ENCODE measurements at regions not wholly inside any gene's neighbourhood (a gene's known extent, or its start where the extent isn't known, plus 50 kb on each side); places are given as distances from the start of the nearest gene placed in this dataset.

GRCh38 chr12:115404761-115405470 lies 720.9 kb upstream of the TBX3 start:
- no peak for TF ChIP-seq POLR2A (IDR thresholded peaks at IDR 0.05)
- no peak for TF ChIP-seq CTCF (IDR thresholded peaks at IDR 0.05)

All from Peyer's patch (tissue), 4 donors.